ENCODE measurements at regions not wholly inside any gene's neighbourhood (a gene's known extent, or its start where the extent isn't known, plus 50 kb on each side); places are given as distances from the start of the nearest gene placed in this dataset.

DNA sequence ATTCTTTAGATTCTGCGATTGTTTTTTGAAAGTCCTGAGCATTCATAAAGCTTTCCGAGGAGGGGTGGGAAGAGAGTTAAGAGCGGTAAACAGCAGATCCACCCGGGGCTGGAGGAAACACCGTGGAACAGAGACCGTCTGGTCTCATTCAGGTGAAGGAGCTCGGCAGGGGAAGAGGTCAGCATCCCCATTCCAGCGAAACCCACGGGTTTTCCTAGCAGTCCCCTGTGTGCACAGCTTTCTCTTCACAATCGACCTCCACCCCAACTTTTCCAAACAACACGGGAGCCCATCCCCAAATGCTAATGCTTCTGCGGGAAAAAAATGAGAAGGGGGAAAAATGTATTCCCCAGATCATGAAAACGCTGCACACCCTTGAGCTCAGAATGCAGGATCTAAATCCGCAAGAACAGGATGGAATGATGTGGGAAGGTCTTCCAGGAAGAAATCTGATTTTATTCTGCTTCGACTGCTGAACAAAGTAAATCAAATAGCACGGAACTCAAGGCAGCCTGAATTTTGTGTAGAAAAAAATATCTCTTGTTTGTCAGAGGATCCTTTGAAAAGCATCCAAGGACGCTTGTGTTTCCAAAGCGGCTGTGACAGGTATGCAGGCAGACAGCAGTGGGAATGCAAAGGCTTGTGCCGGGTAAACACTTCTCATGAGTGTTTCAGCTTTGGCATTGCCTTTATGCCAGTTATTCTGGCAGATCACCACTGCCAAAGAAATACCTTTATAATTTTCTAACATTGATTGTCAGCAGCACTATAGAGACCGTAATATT is 128.8 kb downstream of the NDUFA12 start:
- H3K9me1 ChIP-seq (replicated peaks; ENCODE audit: control insufficient read depth, extremely low read depth, insufficient read depth, low read length) = no peaks in the 10 kb centered on the region
- FAIRE-seq = no peak
- H3K27ac ChIP-seq (ENCODE audit: insufficient read depth, low read depth, low read length) = no peak overlapping the region
- H3K36me3 ChIP-seq (ENCODE audit: control insufficient read depth in 2 of 2, extremely low read depth in 1 of 2, insufficient read depth in 2 of 2, low read length in 2 of 2) = no peaks in the 10 kb centered on the region
- no peak overlapping the region for H3K9ac ChIP-seq (replicated peaks; ENCODE audit: extremely low read depth, insufficient read depth, low read length)
- no peaks in the 10 kb centered on the region for H3K9me3 ChIP-seq (replicated peaks; ENCODE audit: control insufficient read depth, insufficient read depth, low read length)
- dilution Hi-C loops (cut with MboI; ENCODE audit: extremely low pct_ligation_motif_present, low sequenced_read_pairs) = no loop called here
- BruUV-seq (replicated peaks) = no TSS peak
- H2AFZ ChIP-seq (ENCODE audit: low read depth, low read length) = no peak overlapping the region
- intact Hi-C loops (cut with micrococcal nuclease) = loop anchor here (1.0 to 5.0 kb wide), 4 partner anchors 112 to 328 kb away; no protein-coding TSS in a partner anchor
- no peaks in the 10 kb centered on the region for H3K79me2 ChIP-seq (ENCODE audit: control insufficient read depth, insufficient read depth, low read length)
- ChIA-PET CTCF (interaction anchor here (0.7 to 2.3 kb wide), 12 partner anchors 14 to 660 kb away, joined by 3 to 9 read pairs (median 4); no protein-coding TSS in a partner anchor), POLR2A (interaction anchor here (0.6 to 0.7 kb wide), 2 partner anchors 449 to 469 kb away, joined by 3 to 4 read pairs; no protein-coding TSS in a partner anchor)
- H3K4me3 ChIP-seq (replicated peaks in 1 of 3; ENCODE audit: insufficient read depth in 1 of 3, low read depth in 1 of 3, low read length in 3 of 3) = no peak overlapping the region
- DNase-seq (ENCODE audit: low read depth, low spot score) = no peak
- peaks cover 45 to 52% of the 10 kb centered on the region in 2 experiments for H3K27me3 ChIP-seq (ENCODE audit: control insufficient read depth in 2 of 2, insufficient read depth in 2 of 2, low read length in 2 of 2)
- no peaks in the 10 kb centered on the region for H3K4me1 ChIP-seq (ENCODE audit: control insufficient read depth, extremely low read depth, insufficient read depth, low read length)
- no peaks in the 10 kb centered on the region for H4K20me1 ChIP-seq (replicated peaks; ENCODE audit: control insufficient read depth, extremely low read depth, insufficient read depth, low read length)
- H3K4me2 ChIP-seq (ENCODE audit: insufficient read depth, low read length) = no peak overlapping the region
- TF ChIP-seq GATA2 (IDR thresholded peaks at IDR 0.05; ENCODE audit: insufficient read depth, insufficient read length, low read depth, low read length) (no peak), EZH2 (IDR thresholded peaks at IDR 0.05; ENCODE audit: borderline replicate concordance, low read depth, low read length, severe bottlenecking) (no peak), POLR2AphosphoS5 (IDR thresholded peaks at IDR 0.05; ENCODE audit: insufficient read depth, low read depth, low read length) (no peak)

DNA sequence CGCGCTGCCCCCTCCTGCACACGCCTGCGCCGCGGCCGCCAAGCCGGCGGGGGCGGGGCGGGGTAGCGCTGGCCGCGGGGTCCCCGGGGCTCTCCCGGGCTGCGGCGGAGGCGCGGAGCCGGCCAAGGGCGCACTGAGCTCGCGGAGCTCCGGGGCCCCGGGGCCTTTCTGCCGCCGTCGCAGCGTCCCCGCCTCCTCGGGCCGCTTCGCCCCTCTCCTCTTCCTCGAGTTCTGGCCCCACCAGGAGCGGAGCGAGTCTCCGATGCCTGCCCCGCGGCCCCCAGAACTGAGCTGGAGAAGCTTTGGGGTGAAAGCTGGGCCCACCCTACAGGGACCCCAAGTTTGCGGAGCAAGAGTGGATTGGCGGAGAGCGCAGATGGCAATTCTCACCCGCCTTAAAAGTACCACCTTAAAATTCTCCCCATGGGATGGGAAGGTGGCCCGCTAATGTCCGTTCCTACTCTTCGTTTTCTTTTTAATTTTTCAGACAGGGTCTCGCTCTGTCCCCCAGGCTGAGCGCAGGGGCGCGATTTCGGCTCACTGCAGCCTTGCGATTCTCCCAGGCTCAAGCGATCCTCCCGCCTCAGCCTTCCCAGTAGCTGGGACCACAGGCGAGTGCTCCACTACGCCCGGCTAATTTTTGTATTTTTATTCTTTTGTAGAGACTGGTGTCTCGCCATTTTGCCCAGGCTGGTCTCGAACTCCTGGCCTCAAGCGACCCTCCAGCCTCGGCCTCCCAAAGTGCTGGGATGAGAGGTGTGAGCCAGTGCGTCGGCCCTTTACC is 129.6 kb downstream of the NDUFA12 start:
- Histone ChIP-seq H3K9me3 (replicated peaks; ENCODE audit: control insufficient read depth, insufficient read depth, low read length) (no peaks in the 10 kb centered on the region), H3K27me3 (ENCODE audit: control insufficient read depth in 2 of 2, insufficient read depth in 2 of 2, low read length in 2 of 2) (peaks cover 45 to 52% of the 10 kb centered on the region in 2 experiments), H2AFZ (ENCODE audit: low read depth, low read length) (peak overlapping the region; percentile 63), H3K4me3 (replicated peaks in 1 of 3; ENCODE audit: insufficient read depth in 1 of 3, low read depth in 1 of 3, low read length in 3 of 3) (peak overlapping the region in 2 of 3 experiments; percentile 12 to 58), H3K4me1 (ENCODE audit: control insufficient read depth, extremely low read depth, insufficient read depth, low read length) (no peaks in the 10 kb centered on the region), H4K20me1 (replicated peaks; ENCODE audit: control insufficient read depth, extremely low read depth, insufficient read depth, low read length) (no peaks in the 10 kb centered on the region), H3K36me3 (ENCODE audit: control insufficient read depth in 2 of 2, extremely low read depth in 1 of 2, insufficient read depth in 2 of 2, low read length in 2 of 2) (no peaks in the 10 kb centered on the region), H3K4me2 (ENCODE audit: insufficient read depth, low read length) (peak overlapping the region; percentile 44), H3K9me1 (replicated peaks; ENCODE audit: control insufficient read depth, extremely low read depth, insufficient read depth, low read length) (no peaks in the 10 kb centered on the region), H3K9ac (replicated peaks; ENCODE audit: extremely low read depth, insufficient read depth, low read length) (no peak overlapping the region), H3K27ac (ENCODE audit: insufficient read depth, low read depth, low read length) (no peak overlapping the region), H3K79me2 (ENCODE audit: control insufficient read depth, insufficient read depth, low read length) (no peaks in the 10 kb centered on the region)
- TF ChIP-seq EZH2 (IDR thresholded peaks at IDR 0.05; ENCODE audit: borderline replicate concordance, low read depth, low read length, severe bottlenecking) (peak; percentile 76), POLR2AphosphoS5 (IDR thresholded peaks at IDR 0.05; ENCODE audit: insufficient read depth, low read depth, low read length) (no peak)
- dilution Hi-C loops (cut with MboI; ENCODE audit: extremely low pct_ligation_motif_present, low sequenced_read_pairs) (no loop called here), intact Hi-C loops (cut with micrococcal nuclease) (loop anchor here (5.0 kb wide), 2 partner anchors 112 to 162 kb away; no protein-coding TSS in a partner anchor)
- DNase-seq (ENCODE audit: low read depth, low spot score) = no peak
- FAIRE-seq = no peak
- BruUV-seq (replicated peaks) = no TSS peak
- POLR2A ChIA-PET = interaction anchor here (0.6 to 0.7 kb wide), 2 partner anchors 449 to 470 kb away, joined by 3 to 4 read pairs; no protein-coding TSS in a partner anchor
- CTCF ChIA-PET = interaction anchor here (0.9 to 2.3 kb wide), 5 partner anchors 14 to 661 kb away, joined by 3 to 9 read pairs (median 4); no protein-coding TSS in a partner anchor
